ENCODE measurements at regions not wholly inside any gene's neighbourhood (a gene's known extent, or its start where the extent isn't known, plus 50 kb on each side); places are given as distances from the start of the nearest gene placed in this dataset.

DNA sequence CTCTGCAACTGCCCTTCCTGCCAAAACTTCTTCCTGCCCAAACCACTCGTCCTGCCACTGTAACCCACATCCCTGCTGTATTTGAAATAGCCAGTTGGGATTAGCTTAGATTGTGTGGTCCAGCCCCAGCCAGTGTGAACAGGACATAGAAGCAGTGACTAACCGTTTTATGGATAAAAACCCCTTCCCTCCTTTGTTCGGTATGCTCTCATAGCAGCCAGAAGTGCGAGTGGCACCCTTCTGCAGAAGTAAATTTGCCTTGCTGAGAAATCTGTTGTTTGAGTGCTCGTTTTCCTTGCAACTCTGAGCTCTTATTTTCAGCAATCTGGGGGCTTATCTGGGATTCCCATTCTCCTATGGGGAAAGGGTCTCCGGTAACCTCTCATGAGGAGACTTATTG is 470.0 kb downstream of the PRDM9 start:
- no peak for TF ChIP-seq POLR2AphosphoS5 (IDR thresholded peaks at IDR 0.05; ENCODE audit: insufficient read depth in 1 of 2, low read depth in 1 of 2)
- TF ChIP-seq, protein P1, sequence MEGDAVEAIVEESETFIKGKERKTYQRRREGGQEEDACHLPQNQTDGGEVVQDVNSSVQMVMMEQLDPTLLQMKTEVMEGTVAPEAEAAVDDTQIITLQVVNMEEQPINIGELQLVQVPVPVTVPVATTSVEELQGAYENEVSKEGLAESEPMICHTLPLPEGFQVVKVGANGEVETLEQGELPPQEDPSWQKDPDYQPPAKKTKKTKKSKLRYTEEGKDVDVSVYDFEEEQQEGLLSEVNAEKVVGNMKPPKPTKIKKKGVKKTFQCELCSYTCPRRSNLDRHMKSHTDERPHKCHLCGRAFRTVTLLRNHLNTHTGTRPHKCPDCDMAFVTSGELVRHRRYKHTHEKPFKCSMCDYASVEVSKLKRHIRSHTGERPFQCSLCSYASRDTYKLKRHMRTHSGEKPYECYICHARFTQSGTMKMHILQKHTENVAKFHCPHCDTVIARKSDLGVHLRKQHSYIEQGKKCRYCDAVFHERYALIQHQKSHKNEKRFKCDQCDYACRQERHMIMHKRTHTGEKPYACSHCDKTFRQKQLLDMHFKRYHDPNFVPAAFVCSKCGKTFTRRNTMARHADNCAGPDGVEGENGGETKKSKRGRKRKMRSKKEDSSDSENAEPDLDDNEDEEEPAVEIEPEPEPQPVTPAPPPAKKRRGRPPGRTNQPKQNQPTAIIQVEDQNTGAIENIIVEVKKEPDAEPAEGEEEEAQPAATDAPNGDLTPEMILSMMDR (IDR thresholded peaks at IDR 0.05) = no peak
- TF ChIP-seq POLR2A (IDR thresholded peaks at IDR 0.05) = no peak
